ENCODE measurements at regions not wholly inside any gene's neighbourhood (a gene's known extent, or its start where the extent isn't known, plus 50 kb on each side); places are given as distances from the start of the nearest gene placed in this dataset.

DNA sequence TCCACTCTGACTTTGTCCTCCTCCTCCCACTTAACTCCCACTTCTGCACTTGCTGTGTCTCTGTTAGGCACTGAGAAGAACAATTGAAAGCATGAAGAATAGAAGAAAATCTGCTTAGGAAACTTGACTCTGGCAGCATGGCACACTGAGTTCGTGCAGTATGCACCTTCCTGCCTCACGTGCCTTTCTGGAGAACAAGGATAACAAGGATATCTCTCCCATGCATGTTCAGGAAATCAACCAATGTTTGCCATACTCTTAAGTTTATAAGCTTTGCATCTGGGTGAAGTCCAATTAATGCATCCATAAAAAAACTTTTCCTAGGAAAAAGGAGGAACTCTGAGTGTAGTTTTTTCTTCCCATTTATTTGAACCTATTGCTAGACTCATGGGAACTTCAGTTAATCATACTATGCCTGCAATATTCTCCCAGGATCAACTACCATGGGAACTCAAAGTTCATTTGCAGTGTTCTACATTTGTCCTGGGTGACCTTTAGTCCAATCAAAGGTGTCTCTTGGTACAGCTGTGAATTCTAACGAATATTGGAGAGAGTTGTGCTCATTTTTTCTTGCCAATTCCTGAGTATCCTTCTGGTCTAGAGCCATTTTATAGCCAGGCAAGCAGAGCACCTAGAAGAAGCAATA, 227.0 kb downstream of the ENC1 start:
- TF ChIP-seq, protein P1, sequence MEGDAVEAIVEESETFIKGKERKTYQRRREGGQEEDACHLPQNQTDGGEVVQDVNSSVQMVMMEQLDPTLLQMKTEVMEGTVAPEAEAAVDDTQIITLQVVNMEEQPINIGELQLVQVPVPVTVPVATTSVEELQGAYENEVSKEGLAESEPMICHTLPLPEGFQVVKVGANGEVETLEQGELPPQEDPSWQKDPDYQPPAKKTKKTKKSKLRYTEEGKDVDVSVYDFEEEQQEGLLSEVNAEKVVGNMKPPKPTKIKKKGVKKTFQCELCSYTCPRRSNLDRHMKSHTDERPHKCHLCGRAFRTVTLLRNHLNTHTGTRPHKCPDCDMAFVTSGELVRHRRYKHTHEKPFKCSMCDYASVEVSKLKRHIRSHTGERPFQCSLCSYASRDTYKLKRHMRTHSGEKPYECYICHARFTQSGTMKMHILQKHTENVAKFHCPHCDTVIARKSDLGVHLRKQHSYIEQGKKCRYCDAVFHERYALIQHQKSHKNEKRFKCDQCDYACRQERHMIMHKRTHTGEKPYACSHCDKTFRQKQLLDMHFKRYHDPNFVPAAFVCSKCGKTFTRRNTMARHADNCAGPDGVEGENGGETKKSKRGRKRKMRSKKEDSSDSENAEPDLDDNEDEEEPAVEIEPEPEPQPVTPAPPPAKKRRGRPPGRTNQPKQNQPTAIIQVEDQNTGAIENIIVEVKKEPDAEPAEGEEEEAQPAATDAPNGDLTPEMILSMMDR (IDR thresholded peaks at IDR 0.05; ENCODE audit: insufficient read depth, low read length, severe bottlenecking) = no peak
- no peak overlapping the region for H3K4me3 ChIP-seq (ENCODE audit: low read depth, low read length)
- DNase-seq (ENCODE audit: low read depth) = no peak
- H3K36me3 ChIP-seq (ENCODE audit: control insufficient read depth, insufficient read depth, low read length) = no peaks in the 10 kb centered on the region
- peak; percentile 7 for FAIRE-seq
- no peaks in the 10 kb centered on the region for H3K27me3 ChIP-seq (ENCODE audit: control insufficient read depth, insufficient read depth, low read length)

DNA sequence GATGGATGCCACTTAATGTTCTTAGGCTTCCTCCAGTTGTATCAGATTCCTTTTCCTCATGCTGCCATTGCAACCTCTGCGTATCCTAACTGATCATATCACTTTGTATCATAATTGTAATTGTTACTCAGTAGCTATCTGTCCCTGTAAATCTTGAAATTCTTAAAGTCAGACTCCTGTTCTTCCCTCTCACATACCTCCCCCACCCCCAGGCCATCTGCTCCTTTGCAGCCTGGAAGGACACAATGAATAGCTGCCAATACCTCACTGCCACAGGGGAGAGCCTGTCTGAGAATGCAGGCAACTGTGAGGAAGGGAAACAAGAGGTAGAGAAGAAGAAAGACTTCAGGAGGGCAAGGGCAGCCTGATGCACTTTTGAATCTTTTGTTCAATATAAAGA, 228.5 kb downstream of the ENC1 start:
- FAIRE-seq (no peak), DNase-seq (ENCODE audit: low read depth) (no peak)
- TF ChIP-seq, protein P1 (IDR thresholded peaks at IDR 0.05; ENCODE audit: insufficient read depth, low read length, severe bottlenecking) = no peak
- H3K27me3 ChIP-seq (ENCODE audit: control insufficient read depth, insufficient read depth, low read length) = no peaks in the 10 kb centered on the region
- H3K4me3 ChIP-seq (ENCODE audit: low read depth, low read length) = no peak overlapping the region
- H3K36me3 ChIP-seq (ENCODE audit: control insufficient read depth, insufficient read depth, low read length) = no peaks in the 10 kb centered on the region

DNA sequence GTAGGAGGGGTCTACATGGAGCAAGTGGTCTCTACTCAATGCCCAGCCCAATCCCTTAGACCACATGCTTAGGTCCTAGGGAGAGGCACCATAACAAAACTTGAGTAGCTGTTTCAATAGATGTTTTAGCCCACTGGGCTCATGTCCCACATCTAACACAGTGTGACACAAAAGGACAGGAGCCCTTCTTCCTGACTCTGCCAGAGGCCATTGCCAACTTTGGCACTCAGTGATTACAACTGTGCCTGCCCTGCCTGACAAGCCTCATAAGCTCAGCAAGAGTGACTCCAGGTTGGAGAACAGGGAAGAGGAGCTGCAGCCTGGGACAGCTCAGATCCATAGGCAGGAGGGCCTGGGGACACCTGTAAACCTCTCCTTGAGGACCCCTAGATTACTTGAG, 230.8 kb downstream of the ENC1 start:
- Histone ChIP-seq H3K36me3 (ENCODE audit: control insufficient read depth, insufficient read depth, low read length) (no peaks in the 10 kb centered on the region), H3K27me3 (ENCODE audit: control insufficient read depth, insufficient read depth, low read length) (no peaks in the 10 kb centered on the region), H3K4me3 (ENCODE audit: low read depth, low read length) (no peak overlapping the region)
- FAIRE-seq (peak; percentile 75), DNase-seq (ENCODE audit: low read depth) (no peak)
- TF ChIP-seq, protein P1 (IDR thresholded peaks at IDR 0.05; ENCODE audit: insufficient read depth, low read length, severe bottlenecking) = no peak

DNA sequence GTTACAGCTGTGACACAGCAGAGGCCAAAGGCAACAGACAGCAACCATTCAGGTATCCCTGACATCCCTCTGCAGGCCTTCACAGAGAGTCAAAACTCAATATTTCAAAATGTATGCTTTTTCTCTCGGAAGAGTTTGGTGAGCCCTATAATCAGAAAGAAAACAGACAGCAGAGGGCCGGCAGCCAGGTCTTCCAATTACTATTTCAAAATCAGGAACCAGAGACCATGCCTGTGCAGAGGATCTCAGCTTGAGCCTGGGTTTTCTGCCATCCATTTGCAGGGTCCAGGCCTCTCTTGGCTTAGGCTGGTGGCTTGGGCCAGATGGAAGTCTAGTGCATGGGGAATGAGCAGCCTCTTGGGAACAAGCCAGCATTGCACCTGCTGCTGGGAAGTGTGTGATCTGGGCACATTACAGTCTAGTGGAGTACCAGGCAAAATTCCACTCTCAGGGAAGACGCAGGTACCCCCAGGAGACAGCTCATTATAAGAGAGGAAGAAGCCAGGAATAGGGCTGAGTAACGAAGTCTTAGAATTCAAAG, 231.3 kb downstream of the ENC1 start:
- no peaks in the 10 kb centered on the region for H3K27me3 ChIP-seq (ENCODE audit: control insufficient read depth, insufficient read depth, low read length)
- no peak for FAIRE-seq
- TF ChIP-seq, protein P1 (IDR thresholded peaks at IDR 0.05; ENCODE audit: insufficient read depth, low read length, severe bottlenecking) = no peak
- H3K36me3 ChIP-seq (ENCODE audit: control insufficient read depth, insufficient read depth, low read length) = no peaks in the 10 kb centered on the region
- no peak overlapping the region for H3K4me3 ChIP-seq (ENCODE audit: low read depth, low read length)
- DNase-seq (ENCODE audit: low read depth) = no peak

DNA sequence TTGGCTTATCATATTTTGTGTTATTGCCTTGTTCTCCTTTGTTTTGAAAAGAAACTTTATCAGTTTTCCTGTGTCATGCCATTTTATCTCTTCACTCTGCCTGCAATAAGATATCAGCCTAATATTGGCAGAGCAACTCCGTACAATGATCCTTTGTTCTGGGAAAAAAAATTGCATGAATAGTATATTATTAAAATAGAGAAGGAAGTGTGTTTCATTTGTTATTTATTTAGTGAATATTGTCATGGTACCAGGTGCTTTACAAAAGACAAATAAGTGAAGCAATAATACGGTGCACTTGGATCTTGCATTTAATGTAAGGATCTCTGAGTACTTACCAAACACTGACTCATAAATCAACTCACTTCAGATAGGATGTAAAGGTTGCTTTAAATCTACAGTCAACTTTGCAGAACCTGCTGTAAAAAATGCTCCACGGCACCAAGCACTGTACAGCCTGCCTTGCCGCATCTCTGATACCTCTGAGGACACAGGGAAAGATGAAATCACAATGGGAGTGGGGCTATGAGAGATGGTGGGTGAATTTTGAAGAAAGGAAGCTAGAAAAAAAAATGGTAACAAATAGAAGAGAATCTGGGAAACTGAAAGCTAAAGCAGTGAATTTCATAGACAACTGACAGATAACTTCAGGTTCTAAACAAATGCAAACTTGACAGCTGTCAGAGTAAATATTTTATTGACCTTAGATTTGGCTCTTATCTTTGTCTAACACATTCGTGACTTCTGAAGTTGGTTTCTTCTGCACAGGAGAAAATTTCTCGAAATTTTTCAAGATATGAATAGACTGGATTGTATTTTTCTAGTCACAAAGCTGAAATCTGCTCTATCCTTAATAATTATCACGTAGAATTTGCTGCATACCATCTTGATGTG, 232.1 kb downstream of the ENC1 start:
- DNase-seq (ENCODE audit: low read depth) (peak; percentile 96), FAIRE-seq (peak; percentile 60)
- H3K36me3 ChIP-seq (ENCODE audit: control insufficient read depth, insufficient read depth, low read length) = no peaks in the 10 kb centered on the region

More for the DNA sequence above, 232.1 kb downstream of the ENC1 start:
- Histone ChIP-seq H3K4me3 (ENCODE audit: low read depth, low read length) (no peak overlapping the region), H3K27me3 (ENCODE audit: control insufficient read depth, insufficient read depth, low read length) (no peaks in the 10 kb centered on the region)
- TF ChIP-seq, protein P1 (IDR thresholded peaks at IDR 0.05; ENCODE audit: insufficient read depth, low read length, severe bottlenecking) = no peak

All from bronchial epithelial cell (primary cell).